HG03457 (cell line): ENCODE measurements at regions not wholly inside any gene's neighbourhood (a gene's known extent, or its start where the extent isn't known, plus 50 kb on each side); places are given as distances from the start of the nearest gene placed in this dataset.

Experiments used
- ATAC-seq: cut with Tn5 transposase; IDR thresholded peaks from one replicate; pipeline ENCODE4 v1.9.1; 2021; ENCODE audit warnings: moderate number of reproducible peaks; ENCODE audit not compliant: unreplicated experiment

GRCh38 chr5:28516722-28517121, 1478.3 kb upstream of the CDH9 start:
- ATAC-seq: no peak

- ATAC-seq: no peak
Measured at GRCh38 chr5:28512648-28513047, 1474.3 kb upstream of the CDH9 start.

DNA sequence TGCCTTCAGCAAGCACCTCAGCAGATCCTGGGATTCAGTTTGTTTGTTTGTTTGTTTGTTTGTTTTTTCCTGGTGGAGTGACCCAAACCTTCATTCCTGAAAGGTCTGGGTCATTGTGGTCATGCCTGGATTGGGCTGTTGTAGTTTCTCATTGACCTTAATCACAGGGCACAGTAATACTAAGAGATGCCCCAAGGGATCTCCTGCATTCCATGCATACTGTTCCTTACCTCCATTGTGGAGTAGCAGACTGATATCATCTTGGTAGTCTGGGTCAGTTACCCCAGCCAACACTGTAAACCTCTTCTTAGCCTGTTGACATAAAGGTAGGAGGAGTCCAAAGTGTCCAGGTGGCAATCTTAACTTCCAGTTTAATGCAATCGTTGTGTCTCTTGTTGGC, 1466.7 kb upstream of the CDH9 start:
- ATAC-seq: no peak

DNA sequence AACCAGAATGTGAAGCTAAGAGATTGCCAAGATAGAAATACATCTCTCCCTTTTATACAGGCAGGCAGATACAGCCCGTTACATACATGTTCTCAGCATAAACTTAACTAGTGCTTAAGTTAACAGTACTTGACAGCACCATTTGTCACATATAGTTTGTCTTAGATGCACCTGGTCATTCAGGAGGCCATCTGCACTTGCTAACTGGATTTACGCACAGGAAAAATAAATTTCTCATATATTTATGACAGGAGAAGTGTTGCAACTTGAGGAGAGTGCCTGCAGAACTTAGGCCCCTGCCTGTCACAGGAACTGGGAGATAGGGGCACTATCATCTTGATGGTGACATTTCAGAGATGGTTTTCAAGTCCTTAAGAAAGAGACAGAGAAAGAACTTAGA, 1462.1 kb upstream of the CDH9 start:
- ATAC-seq: no peak

- ATAC-seq: no peak
Measured at GRCh38 chr5:28499766-28500290, 1461.4 kb upstream of the CDH9 start.

DNA sequence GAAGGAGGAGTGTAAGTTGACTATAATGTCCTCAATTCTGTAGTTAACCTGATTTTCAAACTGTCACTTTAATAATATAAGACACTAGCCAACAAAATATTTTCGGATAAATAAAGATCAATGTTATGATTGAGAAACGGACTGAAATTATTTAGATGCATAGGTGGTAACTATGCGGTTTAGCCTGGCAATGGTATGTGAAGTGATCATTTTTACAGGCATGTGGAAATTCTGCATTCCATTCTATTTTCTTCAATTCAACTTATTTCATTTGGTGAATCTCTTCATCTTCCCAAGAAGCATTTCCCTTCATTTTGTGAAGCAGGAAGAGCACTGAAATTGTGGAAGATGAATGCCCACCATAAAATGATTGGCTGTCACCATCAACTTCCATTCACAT, 1457.5 kb upstream of the CDH9 start:
- ATAC-seq: no peak

DNA sequence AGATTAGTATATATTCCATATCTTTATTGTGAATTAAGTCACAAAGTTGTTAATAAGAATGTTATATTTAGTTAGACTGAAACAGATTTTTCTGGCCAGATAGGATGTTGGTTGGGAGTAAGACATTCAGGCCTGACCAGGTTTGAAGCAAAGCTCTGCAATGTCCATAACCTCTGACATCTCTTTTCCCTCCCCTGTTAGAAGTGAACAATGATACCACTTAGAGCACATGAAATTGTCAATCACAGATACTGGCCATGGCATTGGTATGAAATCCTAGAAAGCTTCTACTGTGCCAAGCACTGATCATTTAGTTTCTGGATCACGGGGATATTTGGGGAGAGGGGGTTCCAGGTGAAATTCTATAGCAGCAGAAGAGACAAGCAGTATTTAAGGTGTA, 1455.1 kb upstream of the CDH9 start:
- no peak for ATAC-seq

GRCh38 chr5:28488752-28489151, 1450.4 kb upstream of the CDH9 start:
- no peak for ATAC-seq

- no peak for ATAC-seq
Measured at GRCh38 chr5:28483327-28484025, 1445.1 kb upstream of the CDH9 start.

- ATAC-seq: no peak
Measured at GRCh38 chr5:28473531-28474107, 1435.2 kb upstream of the CDH9 start.

GRCh38 chr5:28468166-28468565, 1429.8 kb upstream of the CDH9 start:
- no peak for ATAC-seq

DNA sequence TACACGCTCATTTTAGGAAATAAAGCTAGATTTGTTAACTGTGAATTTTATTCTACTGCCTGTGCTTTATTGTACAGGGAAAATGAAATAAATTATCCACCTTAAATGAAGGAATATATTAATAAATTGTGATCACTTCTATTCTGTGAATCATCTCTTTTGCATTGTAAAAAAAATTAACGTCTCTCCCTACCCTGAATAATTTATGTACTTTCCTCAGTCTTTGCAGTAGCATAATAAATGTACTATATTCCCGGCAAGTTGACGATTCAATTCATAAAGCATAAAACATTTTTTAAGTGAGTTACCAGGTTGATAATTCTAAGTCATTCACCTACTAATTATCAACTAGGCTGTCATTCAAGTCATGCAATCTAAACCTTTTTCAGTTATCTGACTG, 1425.3 kb upstream of the CDH9 start:
- ATAC-seq: no peak

- no peak for ATAC-seq
Measured at GRCh38 chr5:28451483-28451882, 1413.1 kb upstream of the CDH9 start.

- no peak for ATAC-seq
Measured at GRCh38 chr5:28450997-28451396, 1412.6 kb upstream of the CDH9 start.

- ATAC-seq: no peak
Measured at GRCh38 chr5:28448791-28449190, 1410.4 kb upstream of the CDH9 start.

- ATAC-seq: no peak
Measured at GRCh38 chr5:28430565-28431178, 1392.3 kb upstream of the CDH9 start.

DNA sequence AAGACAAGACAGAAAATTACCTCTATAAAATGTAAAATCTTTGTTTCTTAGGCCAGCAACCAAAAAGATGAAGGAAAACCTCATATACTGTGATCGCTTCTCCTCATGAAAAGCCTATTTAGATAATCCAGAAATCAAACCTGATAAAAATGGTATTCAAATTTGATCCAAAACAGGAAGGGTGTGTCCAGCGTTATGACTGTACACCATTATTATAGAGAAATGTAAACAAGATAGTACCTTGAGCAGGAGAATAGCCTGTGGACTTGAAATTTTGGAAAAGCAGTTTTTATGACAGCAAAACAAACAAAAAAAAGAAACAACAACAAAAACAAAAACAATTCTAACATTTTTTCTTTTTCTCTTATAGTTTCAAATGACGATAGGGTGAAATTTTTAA, 1382.8 kb upstream of the CDH9 start:
- no peak for ATAC-seq

DNA sequence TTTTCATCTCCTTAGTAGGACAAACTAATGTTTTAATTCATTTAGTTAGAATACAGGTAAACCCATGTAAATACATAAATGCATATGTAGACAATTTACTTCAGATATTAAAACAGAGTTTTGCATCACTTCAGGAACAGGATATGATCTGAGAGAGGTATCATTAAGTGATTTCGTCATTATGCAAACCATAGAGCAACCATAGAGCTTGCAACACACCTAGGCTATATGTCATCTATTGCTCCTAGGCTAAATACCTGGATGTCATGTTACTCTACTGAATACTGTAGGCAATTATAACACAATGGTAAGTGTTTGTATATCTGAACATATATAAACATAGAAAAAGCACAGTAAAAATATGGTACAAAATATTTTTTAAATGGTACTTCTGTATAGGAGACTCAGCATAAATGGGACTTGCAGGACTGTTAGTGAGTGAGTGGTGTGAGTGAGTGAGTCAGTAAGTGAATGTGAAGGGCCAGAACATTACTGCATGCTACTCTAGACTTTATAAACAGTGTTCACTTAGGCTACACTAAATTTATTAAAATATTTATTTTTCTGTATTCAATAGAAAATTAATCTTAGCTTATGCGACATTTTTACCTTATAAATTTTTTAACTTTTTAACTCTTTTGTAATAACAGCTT, 1377.5 kb upstream of the CDH9 start:
- ATAC-seq: no peak

GRCh38 chr5:28414619-28415018, 1376.2 kb upstream of the CDH9 start:
- ATAC-seq: no peak

DNA sequence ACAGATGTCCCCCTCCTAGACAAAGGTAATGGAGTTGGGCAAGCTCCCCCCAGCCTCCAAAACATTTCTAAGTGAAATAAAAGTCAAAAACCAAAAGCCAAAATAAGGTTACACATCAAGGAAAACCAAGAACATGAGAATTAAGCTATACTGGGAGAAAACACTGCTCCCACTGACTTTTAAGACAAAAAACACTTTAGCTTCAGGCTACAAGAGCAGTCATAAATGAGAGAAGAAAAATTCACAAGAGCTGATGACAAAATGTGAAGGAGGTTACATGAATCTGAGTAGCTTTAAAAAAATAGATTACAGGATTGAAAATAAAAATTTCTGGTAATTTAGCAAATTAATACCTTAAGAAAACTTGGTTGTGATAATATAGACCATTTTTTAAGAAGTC, 1370.3 kb upstream of the CDH9 start:
- no peak for ATAC-seq

DNA sequence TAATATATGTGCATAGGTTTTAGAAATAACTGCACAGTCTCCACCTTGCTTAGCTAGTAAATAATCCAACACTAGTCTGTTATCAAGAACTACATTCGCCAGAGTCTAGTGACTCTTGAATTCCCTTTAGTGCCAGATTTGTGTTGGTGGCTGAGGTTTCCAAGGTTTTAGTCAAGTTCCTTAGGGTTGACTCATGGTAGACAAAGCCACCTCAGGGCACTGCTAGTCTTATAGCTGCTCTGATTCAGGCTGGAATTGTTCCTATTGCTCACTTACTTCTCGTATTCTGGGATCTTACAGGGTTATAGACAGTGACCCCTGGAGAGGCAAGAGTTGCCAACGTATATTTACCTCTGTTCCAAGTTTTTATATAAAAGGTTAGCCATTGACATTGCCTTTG, 1369.8 kb upstream of the CDH9 start:
- ATAC-seq: no peak
